ENCODE measurements at regions not wholly inside any gene's neighbourhood (a gene's known extent, or its start where the extent isn't known, plus 50 kb on each side); places are given as distances from the start of the nearest gene placed in this dataset.

- no peak for DNase-seq
Observed at GRCh38 chr1:11373895-11374747, 101.1 kb downstream of the UBIAD1 start.

GRCh38 chr1:11374748-11375110 lies 101.7 kb downstream of the UBIAD1 start:
- DNase-seq: no peak

DNA sequence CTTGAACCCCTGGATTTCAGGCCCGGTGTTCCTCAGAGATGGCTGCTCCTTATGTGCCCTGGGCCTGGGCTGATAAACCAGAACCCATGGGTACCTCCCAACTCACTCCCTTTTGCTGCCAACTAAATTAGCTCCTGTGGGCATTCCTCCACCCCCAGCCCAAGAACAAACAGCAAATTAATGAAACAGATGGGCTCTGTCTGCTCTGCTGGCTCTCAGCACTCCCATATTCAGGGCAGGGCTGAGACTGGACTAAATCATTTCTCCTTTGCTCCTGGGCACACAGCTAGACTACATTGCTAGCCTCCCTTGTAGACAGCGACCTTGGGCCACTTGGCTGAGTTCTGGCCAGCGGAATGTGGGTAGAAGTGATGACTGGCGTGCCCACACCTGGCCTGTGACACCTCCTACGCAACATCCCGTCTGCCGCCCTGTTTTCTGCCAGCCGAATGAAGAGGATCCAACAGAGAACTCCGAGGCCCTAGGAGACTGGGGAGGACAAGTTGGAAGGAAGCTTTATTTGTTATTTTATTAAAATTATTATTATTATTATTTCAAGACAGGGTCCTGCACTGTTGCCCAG lies 101.9 kb upstream of the DISP3 start:
- no peak for DNase-seq

- no peak for DNase-seq
Observed at GRCh38 chr1:11377954-11378353, 101.0 kb upstream of the DISP3 start.

DNA sequence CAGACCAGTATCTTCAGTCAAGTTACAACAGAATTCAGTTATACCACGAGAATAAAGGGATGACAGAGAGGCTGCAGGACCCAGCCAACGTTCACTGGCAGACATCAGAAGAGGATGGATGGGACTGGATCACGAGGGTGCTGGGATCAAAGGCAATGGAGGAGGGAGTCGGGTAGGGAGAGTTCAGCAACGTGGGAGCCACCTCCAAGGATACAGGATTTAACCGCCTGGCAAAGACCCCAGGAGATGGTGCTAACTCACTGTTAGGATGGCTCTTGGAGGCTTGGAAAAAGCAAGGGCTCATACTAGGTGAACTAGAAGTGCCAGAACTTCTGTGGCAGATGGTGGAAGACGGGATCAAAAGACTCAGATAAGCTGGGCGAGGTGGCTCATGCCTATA lies 99.1 kb upstream of the DISP3 start:
- no peak for DNase-seq

- DNase-seq: no peak
Observed at GRCh38 chr1:11380500-11380899, 98.5 kb upstream of the DISP3 start.

- DNase-seq: no peak
Observed at GRCh38 chr1:11383553-11384169, 95.3 kb upstream of the DISP3 start.

- no peak for DNase-seq
Observed at GRCh38 chr1:11384170-11384554, 94.8 kb upstream of the DISP3 start.

DNA sequence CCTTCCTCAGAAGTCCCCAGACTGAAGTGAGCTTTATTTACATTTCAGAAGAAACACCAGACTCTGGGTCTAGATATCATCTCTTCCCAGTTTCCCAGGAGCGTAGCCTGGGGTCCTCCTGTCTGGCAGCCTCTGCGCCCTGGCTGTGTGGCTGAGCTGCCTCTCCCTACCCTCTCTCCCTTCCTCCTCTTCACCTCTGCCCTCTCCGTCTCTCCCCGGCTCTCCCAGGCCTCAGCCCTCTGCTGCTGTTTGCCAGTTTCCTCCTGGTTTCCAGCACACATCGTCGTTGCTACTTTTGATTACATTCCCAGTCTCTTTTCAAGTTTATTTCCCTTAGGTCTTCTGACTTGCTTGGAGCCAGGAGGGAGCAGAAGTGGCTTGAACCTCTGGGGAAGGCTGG lies 91.1 kb upstream of the DISP3 start:
- DNase-seq: no peak

DNA sequence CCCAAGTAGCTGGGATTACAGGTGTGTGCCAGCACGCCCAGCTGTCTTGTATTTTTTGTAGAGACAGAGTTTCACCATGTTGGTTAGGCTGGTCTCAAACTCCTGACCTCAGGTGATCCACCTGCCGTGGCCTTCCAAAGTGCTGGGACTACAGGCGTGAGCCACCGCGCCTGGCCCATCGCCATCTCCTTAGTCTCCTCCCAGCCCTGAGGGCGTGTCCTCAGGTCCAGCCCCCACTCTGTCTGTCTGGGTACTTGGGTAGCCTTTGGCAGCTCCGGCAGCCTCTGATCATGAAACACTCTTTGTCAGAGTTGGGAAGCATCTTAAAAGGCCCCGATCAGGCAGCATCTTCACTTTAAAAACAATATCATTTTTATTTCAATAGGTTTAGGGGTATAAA lies 90.3 kb upstream of the DISP3 start:
- DNase-seq: no peak

- DNase-seq: no peak
Observed at GRCh38 chr1:11391327-11391726, 87.6 kb upstream of the DISP3 start.

DNA sequence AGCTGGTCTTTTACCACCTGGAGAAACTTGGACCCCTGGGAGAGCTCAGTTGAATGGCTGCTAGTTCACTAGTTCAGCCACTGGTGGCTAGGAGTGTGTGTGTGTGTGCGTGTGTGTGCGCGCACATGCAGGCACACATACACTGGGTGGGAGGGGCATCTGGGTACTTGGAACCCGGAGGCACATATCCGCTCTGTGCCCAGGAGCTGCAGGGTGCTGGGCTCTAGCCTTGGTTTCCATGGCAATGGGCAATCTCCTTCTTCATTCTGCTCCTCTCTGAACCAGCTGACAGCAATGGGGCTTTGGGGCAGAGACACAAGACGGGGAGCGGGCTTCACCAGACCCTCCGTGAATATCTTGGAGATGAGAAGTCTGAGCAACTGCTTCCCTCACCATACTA lies 87.1 kb upstream of the DISP3 start:
- no peak for DNase-seq

DNA sequence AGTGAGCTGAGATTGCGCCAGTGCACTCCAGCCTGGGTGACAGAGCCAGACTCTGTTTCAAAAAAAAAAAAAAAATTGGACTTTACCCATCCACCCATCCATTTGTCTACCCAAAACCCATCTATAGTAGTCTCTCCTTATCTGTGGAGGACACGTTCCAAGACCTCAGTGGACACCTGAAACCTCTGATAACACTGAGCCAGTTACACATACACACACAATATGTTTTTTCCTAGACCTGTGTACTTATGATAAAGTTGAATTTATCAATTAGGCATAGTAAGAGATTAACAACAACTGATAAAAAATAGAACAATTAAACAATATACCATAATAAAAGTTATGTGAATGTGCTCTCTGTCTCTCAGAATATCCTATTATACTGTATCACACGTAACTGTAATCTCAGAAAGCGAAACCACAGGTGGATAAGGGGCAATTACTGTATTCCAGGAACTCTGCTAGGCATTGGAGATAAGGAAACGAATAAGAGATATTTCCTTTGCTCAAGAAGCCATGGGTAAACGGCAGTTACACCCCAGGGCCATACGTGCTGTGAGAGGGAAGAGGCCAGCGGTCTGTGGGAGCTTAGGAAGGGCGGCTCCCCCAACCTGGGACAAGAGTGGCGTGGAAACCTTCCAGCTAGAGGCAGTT lies 84.2 kb upstream of the DISP3 start:
- DNase-seq: no peak

DNA sequence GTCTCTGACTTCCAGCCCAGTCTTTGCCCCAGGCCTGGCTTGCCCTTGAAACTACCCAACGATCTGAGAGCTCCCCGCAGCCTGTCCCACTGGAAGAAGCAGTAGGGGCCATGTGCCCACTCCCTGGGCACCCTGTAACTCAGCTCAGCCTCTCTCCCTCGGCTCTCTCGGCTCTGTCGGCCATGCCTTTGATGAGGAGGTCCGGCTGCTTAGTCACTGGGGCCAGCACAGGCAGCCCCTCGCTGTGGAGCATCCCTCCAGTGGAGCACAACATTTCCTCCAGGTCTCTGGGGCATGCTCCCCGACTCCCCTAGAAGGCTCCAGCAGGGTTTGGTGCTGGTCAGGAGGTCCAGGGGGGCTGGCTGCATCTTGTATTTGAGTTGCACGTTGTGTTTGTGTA lies 83.3 kb upstream of the DISP3 start:
- DNase-seq: no peak

- DNase-seq: no peak
Observed at GRCh38 chr1:11397151-11397901, 81.6 kb upstream of the DISP3 start.

DNA sequence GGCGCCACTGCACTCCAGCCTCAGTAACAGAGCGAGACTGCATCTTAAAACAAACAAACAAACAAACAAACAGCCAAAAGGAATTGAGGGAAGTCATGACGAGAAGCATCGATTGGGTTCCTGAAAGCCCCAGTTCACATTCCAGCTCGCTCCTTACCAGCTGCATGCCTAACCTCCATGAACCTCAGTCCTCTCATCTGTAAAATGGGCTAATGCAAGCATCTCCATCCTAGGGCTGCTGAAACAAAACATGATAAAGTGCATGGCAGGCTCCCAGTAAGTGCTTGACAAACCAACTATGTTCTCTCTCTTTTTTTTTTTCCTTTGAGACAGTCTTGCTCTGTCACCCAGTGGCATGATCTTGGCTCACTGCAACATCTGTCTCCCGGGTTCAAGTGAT lies 79.7 kb upstream of the DISP3 start:
- no peak for DNase-seq

DNA sequence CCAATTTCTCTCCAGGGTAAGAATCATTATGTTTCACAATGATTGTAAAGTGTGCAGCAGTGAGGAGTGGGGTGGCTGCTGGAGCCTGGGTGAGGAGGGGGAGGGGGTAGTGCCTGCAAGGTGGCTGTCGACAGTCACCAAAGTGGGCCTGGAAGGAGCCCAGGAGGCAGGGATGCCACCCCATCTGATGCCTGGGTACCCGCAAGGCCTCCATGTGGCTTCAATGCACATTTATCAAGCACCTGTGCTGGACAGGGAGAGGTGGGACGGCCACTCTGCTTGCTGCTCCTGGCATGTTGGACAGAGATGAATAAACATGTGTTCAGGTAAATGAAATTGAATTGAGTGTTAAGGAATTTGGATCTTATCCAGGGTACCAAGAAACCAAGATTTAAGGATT lies 78.8 kb upstream of the DISP3 start:
- DNase-seq: no peak

DNA sequence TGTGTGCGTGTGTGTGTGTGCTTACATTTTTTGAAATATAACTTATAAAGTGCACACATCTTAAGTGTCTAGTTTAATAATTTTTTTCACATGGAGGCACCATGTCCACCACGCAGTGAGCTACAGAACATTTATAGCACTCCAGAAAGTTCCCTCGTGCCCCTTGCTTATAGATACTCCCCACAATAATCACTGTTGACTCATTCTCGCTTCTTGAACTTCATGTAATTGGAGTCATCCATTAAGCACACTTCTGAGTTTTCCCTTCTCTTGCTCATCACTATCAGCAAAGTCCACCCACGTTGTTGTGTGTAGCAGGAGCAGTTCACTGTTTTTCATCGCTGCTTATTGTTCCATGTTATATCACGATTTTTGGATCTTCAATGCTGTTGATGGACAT lies 78.4 kb upstream of the DISP3 start:
- DNase-seq: no peak

DNA sequence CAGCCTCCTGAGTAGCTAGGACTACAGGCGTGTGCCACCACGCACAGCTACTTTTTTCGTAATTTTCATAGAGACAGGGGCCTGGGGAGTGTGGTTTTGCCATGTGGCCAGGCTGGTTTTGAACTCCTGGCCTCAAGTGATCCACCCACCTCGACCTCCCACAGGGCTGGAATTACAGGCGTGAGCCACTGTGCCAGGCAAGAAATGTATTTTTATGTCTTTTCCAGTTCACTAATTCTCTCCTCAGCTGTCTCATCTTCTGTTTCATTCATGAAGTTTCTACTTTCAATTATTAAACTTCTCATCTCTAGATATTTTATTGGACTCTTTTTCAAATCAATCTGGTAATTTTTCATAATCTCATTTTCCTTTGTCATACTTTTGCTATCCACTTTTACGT lies 72.1 kb upstream of the DISP3 start:
- DNase-seq: no peak

GRCh38 chr1:11407301-11407994 lies 71.5 kb upstream of the DISP3 start:
- no peak for DNase-seq

DNA sequence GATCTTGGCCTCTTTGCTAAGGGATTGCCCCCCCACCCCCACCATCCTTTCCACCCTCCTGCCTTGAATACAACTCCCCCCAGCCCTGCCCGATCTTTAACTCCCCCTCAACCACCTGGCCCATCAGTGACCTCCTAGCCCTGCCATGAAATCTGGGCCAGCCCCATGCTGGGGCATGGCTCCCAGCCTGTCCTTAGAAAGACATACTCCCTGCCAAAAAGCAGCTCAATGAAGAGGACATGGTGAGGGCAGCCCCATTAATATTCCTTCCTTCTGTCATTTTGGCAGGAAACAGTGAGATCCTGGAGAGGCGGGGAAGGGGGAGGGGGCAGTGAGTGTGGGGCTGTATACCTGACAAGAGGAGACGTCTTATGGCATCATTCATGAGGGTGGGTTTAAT lies 66.8 kb upstream of the DISP3 start:
- DNase-seq: no peak

DNA sequence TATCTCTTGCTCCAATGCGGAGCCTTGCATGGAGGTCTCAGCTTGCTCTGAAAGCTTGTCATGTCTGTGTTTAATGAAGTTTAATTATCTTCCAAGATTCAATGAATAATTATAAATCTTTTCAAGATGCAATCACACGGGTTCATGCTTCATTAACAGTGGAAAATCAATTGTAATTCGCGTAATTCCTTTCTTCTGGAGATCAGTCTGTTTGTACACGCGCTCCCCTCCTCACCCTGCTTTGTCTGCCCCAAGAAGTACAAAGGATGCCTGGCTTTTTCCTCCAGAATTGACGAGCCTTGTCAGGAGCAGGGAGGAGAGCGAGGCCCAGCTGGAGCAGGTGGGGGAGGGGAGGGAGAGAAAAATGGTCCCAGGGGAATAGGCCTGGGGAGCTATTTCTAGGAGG lies 65.0 kb upstream of the DISP3 start:
- no peak for DNase-seq

Measured in right hindlimb (tissue), 1 donor.